ENCODE measurements at regions not wholly inside any gene's neighbourhood (a gene's known extent, or its start where the extent isn't known, plus 50 kb on each side); places are given as distances from the start of the nearest gene placed in this dataset.

GRCh38 chr2:128779301-128780095, 460.8 kb upstream of the HS6ST1 start:
- no peak for DNase-seq (ENCODE audit: low spot score)

GRCh38 chr2:128780434-128781080, 461.9 kb upstream of the HS6ST1 start:
- DNase-seq (ENCODE audit: low spot score) = no peak

- no peak for DNase-seq (ENCODE audit: low spot score)
These were observed 462.5 kb upstream of the HS6ST1 start for GRCh38 chr2:128781166-128781565.

- no peak for DNase-seq (ENCODE audit: low spot score)
These were observed 463.1 kb upstream of the HS6ST1 start for GRCh38 chr2:128781585-128782385.

- no peak for DNase-seq (ENCODE audit: low spot score)
These were observed 463.9 kb upstream of the HS6ST1 start for GRCh38 chr2:128782411-128783192.

DNA sequence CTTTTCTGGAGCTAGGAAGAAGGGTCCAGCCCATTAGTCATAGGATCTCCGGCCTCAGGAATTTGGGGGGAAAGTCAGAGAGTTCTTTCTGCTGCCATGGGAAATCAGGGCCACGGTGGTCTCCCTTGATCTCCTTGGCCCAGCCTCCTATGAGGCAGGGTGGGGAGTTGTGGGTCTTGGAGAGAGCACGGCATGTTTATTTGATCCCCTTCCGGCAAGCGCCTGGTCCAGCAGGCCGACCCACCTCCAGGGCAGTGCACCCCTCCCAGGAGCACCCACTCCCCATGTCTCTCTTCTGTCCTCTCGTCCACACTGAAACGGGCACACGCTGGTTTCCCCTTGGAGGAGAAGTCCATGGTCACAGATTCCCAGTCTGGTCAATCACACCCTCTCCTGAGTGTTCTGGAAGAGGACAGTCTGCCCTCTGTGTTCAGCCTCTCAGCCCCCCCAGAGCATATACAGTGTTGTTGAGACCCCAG, 464.6 kb upstream of the HS6ST1 start:
- no peak for DNase-seq (ENCODE audit: low spot score)

- no peak for DNase-seq (ENCODE audit: low spot score)
These were observed 465.2 kb upstream of the HS6ST1 start for GRCh38 chr2:128783896-128784295.

DNA sequence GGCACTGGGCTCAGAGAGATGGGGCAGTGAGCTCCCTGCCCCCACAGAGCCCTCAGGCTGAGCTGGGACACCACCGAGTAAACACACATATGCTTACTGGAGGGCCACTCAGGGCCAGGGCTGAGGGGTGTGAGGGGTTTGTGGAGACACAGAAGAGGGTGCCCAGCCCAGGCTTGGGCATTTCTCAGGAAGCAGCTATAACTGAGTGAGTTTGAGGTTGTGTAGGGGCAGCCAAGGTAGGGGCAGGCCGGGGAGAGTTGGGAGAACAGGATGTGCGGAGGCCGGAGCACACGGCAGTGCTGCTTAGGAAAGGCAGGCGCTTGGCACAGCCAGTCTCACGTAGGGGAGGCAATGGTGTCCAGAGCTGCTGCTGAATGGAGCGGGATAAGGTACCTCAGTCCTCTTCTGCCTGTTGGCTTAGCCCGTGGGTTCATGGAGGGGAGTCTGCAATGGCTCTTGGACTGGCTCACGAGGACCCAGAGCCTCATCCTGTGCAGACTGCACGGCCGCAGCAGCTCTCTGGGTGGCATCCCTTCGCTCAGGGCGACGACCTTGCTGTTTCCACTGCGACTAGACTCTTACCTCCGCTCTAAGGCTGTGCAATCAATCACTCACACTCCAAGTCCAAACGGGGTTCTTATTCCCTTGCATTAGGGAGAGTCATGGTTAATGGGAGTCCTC, 466.1 kb upstream of the HS6ST1 start:
- DNase-seq (ENCODE audit: low spot score) = no peak

DNA sequence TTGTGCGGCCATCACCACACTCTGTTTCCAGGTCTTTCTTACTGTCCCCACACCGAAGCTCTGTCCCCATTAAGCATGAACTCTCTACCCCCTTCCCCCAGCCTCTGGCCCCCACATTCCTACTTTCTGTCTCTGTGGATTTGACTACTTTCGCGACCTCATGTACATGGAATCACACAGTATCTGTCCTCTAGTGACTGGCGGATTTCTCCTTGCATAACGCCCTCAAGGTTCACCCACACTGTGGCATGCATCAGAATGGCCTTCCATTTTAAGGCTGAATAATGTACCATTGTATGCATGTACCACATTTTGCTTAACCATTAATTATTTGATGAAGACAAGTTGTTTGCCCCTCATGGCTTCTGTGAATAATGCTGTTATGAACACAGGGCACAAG, 467.6 kb upstream of the HS6ST1 start:
- no peak for DNase-seq (ENCODE audit: low spot score)

DNA sequence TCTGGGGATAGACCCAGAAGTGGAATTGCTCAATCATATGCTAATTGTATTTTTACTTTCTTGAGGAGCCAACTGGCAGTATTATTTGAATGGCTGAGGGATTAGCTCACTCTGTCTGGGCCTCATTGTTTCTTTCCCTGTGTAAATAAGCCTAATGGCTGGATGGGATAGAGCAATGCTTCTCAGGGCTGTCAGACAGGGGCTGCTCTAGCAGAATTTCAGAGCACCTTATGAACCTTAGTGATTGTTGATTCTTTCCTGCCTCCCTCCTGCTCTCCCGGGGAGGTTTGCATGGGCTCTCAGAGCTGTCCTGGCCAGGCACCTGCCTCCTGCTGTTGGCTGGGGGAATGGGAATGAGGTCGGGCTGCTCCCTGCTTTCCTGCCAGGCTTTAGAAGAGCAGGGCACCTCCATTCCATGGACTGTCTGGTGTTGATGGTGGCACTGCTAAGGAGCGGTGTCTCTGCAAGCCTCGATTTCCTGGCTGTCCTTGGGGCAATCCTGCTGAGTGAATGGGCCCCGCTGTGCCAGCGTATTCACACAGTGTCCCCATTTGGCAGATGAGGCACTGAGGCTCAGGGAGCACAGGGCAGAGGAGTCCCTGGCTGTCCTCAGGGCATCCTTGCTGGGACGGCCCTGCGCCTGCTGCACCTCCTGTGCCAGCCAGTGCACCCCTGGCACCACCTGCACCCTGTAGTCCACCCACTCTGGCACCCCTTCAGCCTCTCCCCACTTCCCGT, 468.2 kb upstream of the HS6ST1 start:
- DNase-seq (ENCODE audit: low spot score) = no peak

DNA sequence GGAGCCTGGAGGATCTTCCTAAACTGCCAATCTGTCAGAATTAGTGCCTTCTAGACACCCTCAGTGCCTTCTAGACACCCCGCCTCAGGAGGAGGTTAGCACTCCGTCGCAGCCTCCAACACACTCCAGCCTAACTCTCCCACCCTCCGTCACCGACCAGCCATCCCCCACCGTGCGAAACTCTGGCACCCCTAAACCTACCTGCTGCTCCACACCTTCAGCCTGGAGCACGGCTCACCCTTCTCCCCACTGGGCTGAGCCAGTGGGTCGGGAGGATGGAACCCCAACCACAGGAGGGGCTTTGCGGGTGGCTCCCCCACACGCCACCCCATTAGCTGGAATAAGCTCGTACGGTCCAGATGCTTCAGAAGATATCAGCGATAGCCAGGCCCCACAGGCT, 468.9 kb upstream of the HS6ST1 start:
- no peak for DNase-seq (ENCODE audit: low spot score)

- DNase-seq (ENCODE audit: low spot score) = no peak
These were observed 470.1 kb upstream of the HS6ST1 start for GRCh38 chr2:128788636-128789220.

- no peak for DNase-seq (ENCODE audit: low spot score)
These were observed 470.6 kb upstream of the HS6ST1 start for GRCh38 chr2:128789221-128789620.

- DNase-seq (ENCODE audit: low spot score) = no peak
These were observed 471.2 kb upstream of the HS6ST1 start for GRCh38 chr2:128789776-128790455.

- no peak for DNase-seq (ENCODE audit: low spot score)
These were observed 471.9 kb upstream of the HS6ST1 start for GRCh38 chr2:128790541-128791001.

GRCh38 chr2:128791120-128791984, 472.7 kb upstream of the HS6ST1 start:
- DNase-seq (ENCODE audit: low spot score) = no peak

GRCh38 chr2:128791985-128792320, 473.3 kb upstream of the HS6ST1 start:
- no peak for DNase-seq (ENCODE audit: low spot score)

DNA sequence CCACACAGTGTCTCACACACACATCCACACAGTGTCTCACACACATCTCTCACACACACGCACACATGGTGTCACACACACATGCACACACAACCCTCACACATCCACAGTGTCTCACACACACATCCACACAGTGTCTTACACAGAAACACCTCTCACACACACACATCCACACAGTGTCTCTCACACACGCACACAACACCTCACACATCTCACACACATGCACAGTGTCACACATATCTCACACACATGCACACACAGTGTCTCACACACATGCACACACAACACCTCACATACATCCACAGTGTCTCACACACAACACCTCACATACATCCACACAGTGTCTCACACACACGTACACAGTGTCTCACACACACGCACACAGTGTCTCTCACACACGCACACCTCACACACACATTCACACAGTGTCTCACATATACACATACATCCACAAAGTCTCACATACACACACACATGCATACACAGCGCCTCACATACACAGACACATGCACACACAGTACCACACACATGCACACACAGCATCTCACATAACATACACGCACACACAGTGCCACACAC, 473.9 kb upstream of the HS6ST1 start:
- DNase-seq (ENCODE audit: low spot score) = no peak

Measured in HuH-7.5 (cell line).